HL-60 (cell line): ENCODE measurements at regions not wholly inside any gene's neighbourhood (a gene's known extent, or its start where the extent isn't known, plus 50 kb on each side); places are given as distances from the start of the nearest gene placed in this dataset.

ENCODE experiments used
- DNase-seq, 2 experiments: peaks; one replicate each; pipeline ENCODE4 v3.0.0-alpha.2; 2010 to 2020; ENCODE audit warnings: low read depth in 1 of 2, low spot score in 1 of 2
- H3K27ac ChIP-seq: fragments of 250-450 bp; sonication (Bioruptor Pico); replicated peaks from 2 replicates; pipeline ENCODE4 v1.5.1; 2020; ENCODE audit warnings: mild to moderate bottlenecking, moderate library complexity
- H3K27me3 ChIP-seq: fragments of 250-450 bp; sonication (Bioruptor Pico); 2 replicates; pipeline ENCODE4 v1.5.1; 2021; ENCODE audit warnings: mild to moderate bottlenecking, moderate library complexity; ENCODE audit not compliant: insufficient read depth, poor library complexity, severe bottlenecking
- H3K4me3 ChIP-seq: replicated peaks from 2 replicates; pipeline ENCODE4 v1.5.1; 2011; ENCODE audit warnings: mild to moderate bottlenecking, control low read depth, low read length; ENCODE audit not compliant: insufficient read depth
- GABPA ChIP-seq: IDR thresholded peaks from 2 replicates; pipeline ENCODE4 v1.6.1; 2012; ENCODE audit warnings: low read depth
- POLR2AphosphoS5 ChIP-seq: IDR thresholded peaks from 2 replicates; pipeline ENCODE4 v1.6.1; 2012; ENCODE audit warnings: low read depth
- SPI1 ChIP-seq: IDR thresholded peaks from 2 replicates; pipeline ENCODE4 v1.6.1; 2012; ENCODE audit warnings: low read depth, mild to moderate bottlenecking, borderline replicate concordance
- TF ChIP-seq, protein P1 (sequence below): IDR thresholded peaks from one replicate; pipeline ENCODE4 v1.5.1; 2011; ENCODE audit warnings: low read length, control low read depth, inconsistent platforms; ENCODE audit not compliant: insufficient read depth
- TF ChIP-seq, protein P2 (sequence below): IDR thresholded peaks from 2 replicates; pipeline ENCODE4 v1.6.1; 2012; ENCODE audit warnings: low read depth; ENCODE audit not compliant: insufficient replicate concordance

GRCh38 chr5:175252234-175252805 is 191.7 kb downstream of the DRD1 start:
- Histone ChIP-seq H3K4me3 (no peak overlapping the region), H3K27me3 (no peaks in the 10 kb centered on the region), H3K27ac (no peak overlapping the region)
- no peak for DNase-seq
- TF ChIP-seq, protein P1, sequence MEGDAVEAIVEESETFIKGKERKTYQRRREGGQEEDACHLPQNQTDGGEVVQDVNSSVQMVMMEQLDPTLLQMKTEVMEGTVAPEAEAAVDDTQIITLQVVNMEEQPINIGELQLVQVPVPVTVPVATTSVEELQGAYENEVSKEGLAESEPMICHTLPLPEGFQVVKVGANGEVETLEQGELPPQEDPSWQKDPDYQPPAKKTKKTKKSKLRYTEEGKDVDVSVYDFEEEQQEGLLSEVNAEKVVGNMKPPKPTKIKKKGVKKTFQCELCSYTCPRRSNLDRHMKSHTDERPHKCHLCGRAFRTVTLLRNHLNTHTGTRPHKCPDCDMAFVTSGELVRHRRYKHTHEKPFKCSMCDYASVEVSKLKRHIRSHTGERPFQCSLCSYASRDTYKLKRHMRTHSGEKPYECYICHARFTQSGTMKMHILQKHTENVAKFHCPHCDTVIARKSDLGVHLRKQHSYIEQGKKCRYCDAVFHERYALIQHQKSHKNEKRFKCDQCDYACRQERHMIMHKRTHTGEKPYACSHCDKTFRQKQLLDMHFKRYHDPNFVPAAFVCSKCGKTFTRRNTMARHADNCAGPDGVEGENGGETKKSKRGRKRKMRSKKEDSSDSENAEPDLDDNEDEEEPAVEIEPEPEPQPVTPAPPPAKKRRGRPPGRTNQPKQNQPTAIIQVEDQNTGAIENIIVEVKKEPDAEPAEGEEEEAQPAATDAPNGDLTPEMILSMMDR: no peak
- TF ChIP-seq, protein P2, sequence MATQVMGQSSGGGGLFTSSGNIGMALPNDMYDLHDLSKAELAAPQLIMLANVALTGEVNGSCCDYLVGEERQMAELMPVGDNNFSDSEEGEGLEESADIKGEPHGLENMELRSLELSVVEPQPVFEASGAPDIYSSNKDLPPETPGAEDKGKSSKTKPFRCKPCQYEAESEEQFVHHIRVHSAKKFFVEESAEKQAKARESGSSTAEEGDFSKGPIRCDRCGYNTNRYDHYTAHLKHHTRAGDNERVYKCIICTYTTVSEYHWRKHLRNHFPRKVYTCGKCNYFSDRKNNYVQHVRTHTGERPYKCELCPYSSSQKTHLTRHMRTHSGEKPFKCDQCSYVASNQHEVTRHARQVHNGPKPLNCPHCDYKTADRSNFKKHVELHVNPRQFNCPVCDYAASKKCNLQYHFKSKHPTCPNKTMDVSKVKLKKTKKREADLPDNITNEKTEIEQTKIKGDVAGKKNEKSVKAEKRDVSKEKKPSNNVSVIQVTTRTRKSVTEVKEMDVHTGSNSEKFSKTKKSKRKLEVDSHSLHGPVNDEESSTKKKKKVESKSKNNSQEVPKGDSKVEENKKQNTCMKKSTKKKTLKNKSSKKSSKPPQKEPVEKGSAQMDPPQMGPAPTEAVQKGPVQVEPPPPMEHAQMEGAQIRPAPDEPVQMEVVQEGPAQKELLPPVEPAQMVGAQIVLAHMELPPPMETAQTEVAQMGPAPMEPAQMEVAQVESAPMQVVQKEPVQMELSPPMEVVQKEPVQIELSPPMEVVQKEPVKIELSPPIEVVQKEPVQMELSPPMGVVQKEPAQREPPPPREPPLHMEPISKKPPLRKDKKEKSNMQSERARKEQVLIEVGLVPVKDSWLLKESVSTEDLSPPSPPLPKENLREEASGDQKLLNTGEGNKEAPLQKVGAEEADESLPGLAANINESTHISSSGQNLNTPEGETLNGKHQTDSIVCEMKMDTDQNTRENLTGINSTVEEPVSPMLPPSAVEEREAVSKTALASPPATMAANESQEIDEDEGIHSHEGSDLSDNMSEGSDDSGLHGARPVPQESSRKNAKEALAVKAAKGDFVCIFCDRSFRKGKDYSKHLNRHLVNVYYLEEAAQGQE: no peak
- TF ChIP-seq SPI1: no peak
- no peak for TF ChIP-seq GABPA
- no peak for TF ChIP-seq POLR2AphosphoS5

GRCh38 chr5:175250426-175250825 is 193.6 kb downstream of the DRD1 start:
- no peaks in the 10 kb centered on the region for H3K27me3 ChIP-seq
- H3K27ac ChIP-seq: no peak overlapping the region
- TF ChIP-seq, protein P2: no peak
- TF ChIP-seq GABPA (no peak), POLR2AphosphoS5 (no peak), SPI1 (no peak)
- TF ChIP-seq, protein P1: no peak

DNA sequence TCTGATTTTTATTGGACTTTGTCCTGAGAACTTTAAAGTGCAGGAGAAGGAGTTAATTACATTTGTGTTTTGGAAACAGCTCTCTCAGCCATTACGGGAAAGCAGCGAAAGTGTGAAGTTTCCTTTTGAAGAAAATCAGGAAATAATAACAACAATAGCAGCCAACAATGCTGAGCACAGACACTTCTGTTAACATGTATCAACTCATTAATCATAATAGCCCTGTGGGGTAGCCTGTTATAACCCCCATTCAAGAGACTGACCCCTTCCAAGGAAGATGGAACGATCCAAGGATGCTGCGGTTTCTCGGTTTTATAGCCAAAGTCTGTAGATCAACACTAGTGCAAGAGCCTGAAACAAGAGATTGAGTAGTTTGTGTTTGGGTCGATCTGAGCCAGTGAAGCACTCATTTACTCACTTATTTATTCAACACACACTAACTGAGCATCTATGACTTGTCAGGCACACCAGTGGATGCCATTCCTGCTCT is 195.5 kb downstream of the DRD1 start:
- TF ChIP-seq, protein P1: no peak
- TF ChIP-seq GABPA (no peak), SPI1 (no peak)
- TF ChIP-seq, protein P2: no peak
- no peak overlapping the region for H3K4me3 ChIP-seq
- H3K27me3 ChIP-seq: no peaks in the 10 kb centered on the region
- DNase-seq: no peak
- no peak overlapping the region for H3K27ac ChIP-seq

More at GRCh38 chr5:175250426-175250825, 193.6 kb downstream of the DRD1 start:
- no peak for DNase-seq
- H3K4me3 ChIP-seq: no peak overlapping the region
